ENCODE measurements at regions not wholly inside any gene's neighbourhood (a gene's known extent, or its start where the extent isn't known, plus 50 kb on each side); places are given as distances from the start of the nearest gene placed in this dataset.

GRCh38 chr11:96781082-96781481, 391.3 kb downstream of the JRKL start:
- TF ChIP-seq CTCF (IDR thresholded peaks at IDR 0.05), result no peak
- TF ChIP-seq POLR2A (IDR thresholded peaks at IDR 0.05), result no peak

All from breast epithelium (tissue), 3 donors.